ENCODE measurements at regions not wholly inside any gene's neighbourhood (a gene's known extent, or its start where the extent isn't known, plus 50 kb on each side); places are given as distances from the start of the nearest gene placed in this dataset.
A peak's percentile ranks its signal among the peaks of the same experiment; 100 is the strongest.
"Not testable (repeated sequence)": the region's sequence is repeated elsewhere in the genome, so short reads cannot be mapped to it uniquely, and the experiment has no call there.

- in situ Hi-C loops (cut with HindIII; ENCODE audit: low sequenced_read_pairs), result no loop called here
- DNase-seq (ENCODE audit: low spot score), result no peak
These were observed 498.3 kb upstream of the SYT4 start for GRCh38 chr18:43775591-43775990.

GRCh38 chr18:43776997-43777396 lies 499.7 kb upstream of the SYT4 start:
- no peak for DNase-seq (ENCODE audit: low spot score)
- in situ Hi-C loops (cut with HindIII; ENCODE audit: low sequenced_read_pairs), result no loop called here

- no peak for DNase-seq (ENCODE audit: low spot score)
- in situ Hi-C loops (cut with HindIII; ENCODE audit: low sequenced_read_pairs), result no loop called here
These were observed 500.5 kb upstream of the SYT4 start for GRCh38 chr18:43777636-43778304.

- DNase-seq (ENCODE audit: low spot score), result no peak
- in situ Hi-C loops (cut with HindIII; ENCODE audit: low sequenced_read_pairs), result no loop called here
These were observed 503.6 kb upstream of the SYT4 start for GRCh38 chr18:43780782-43781340.

- in situ Hi-C loops (cut with HindIII; ENCODE audit: low sequenced_read_pairs), result no loop called here
- no peak for DNase-seq (ENCODE audit: low spot score)
These were observed 507.9 kb upstream of the SYT4 start for GRCh38 chr18:43785158-43785557.

- in situ Hi-C loops (cut with HindIII; ENCODE audit: low sequenced_read_pairs), result no loop called here
These were observed 509.6 kb upstream of the SYT4 start for GRCh38 chr18:43786893-43787292.

GRCh38 chr18:43787721-43788120 lies 510.4 kb upstream of the SYT4 start:
- DNase-seq (ENCODE audit: low spot score); in situ Hi-C loops (cut with HindIII; ENCODE audit: low sequenced_read_pairs): not testable (repeated sequence)

More at GRCh38 chr18:43786893-43787292, 509.6 kb upstream of the SYT4 start:
- no peak for DNase-seq (ENCODE audit: low spot score)

GRCh38 chr18:43789234-43790000 lies 512.1 kb upstream of the SYT4 start:
- DNase-seq (ENCODE audit: low spot score), result peak; percentile 3
- in situ Hi-C loops (cut with HindIII; ENCODE audit: low sequenced_read_pairs), result no loop called here

GRCh38 chr18:43793910-43794309 lies 516.6 kb upstream of the SYT4 start:
- DNase-seq (ENCODE audit: low spot score), result no peak
- in situ Hi-C loops (cut with HindIII; ENCODE audit: low sequenced_read_pairs), result no loop called here

- in situ Hi-C loops (cut with HindIII; ENCODE audit: low sequenced_read_pairs), result no loop called here
- no peak for DNase-seq (ENCODE audit: low spot score)
These were observed 517.1 kb upstream of the SYT4 start for GRCh38 chr18:43794363-43794762.

- no peak for DNase-seq (ENCODE audit: low spot score)
- in situ Hi-C loops (cut with HindIII; ENCODE audit: low sequenced_read_pairs), result no loop called here
These were observed 520.1 kb upstream of the SYT4 start for GRCh38 chr18:43797347-43797746.

GRCh38 chr18:43800584-43800983 lies 523.3 kb upstream of the SYT4 start:
- in situ Hi-C loops (cut with HindIII; ENCODE audit: low sequenced_read_pairs), result no loop called here
- no peak for DNase-seq (ENCODE audit: low spot score)

GRCh38 chr18:43805646-43806194 lies 528.4 kb upstream of the SYT4 start:
- in situ Hi-C loops (cut with HindIII; ENCODE audit: low sequenced_read_pairs), result no loop called here
- DNase-seq (ENCODE audit: low spot score), result no peak

GRCh38 chr18:43812627-43813026 lies 535.3 kb upstream of the SYT4 start:
- DNase-seq (ENCODE audit: low spot score), result no peak
- in situ Hi-C loops (cut with HindIII; ENCODE audit: low sequenced_read_pairs), result no loop called here

GRCh38 chr18:43819397-43819796 lies 542.1 kb upstream of the SYT4 start:
- no peak for DNase-seq (ENCODE audit: low spot score)
- in situ Hi-C loops (cut with HindIII; ENCODE audit: low sequenced_read_pairs), result no loop called here

- in situ Hi-C loops (cut with HindIII; ENCODE audit: low sequenced_read_pairs), result no loop called here
- DNase-seq (ENCODE audit: low spot score), result no peak
These were observed 542.6 kb upstream of the SYT4 start for GRCh38 chr18:43819873-43820272.

GRCh38 chr18:43825768-43826167 lies 548.5 kb upstream of the SYT4 start:
- no peak for DNase-seq (ENCODE audit: low spot score)
- in situ Hi-C loops (cut with HindIII; ENCODE audit: low sequenced_read_pairs), result no loop called here

- DNase-seq (ENCODE audit: low spot score), result no peak
- in situ Hi-C loops (cut with HindIII; ENCODE audit: low sequenced_read_pairs), result no loop called here
These were observed 548.9 kb upstream of the SYT4 start for GRCh38 chr18:43826215-43826614.

- no peak for DNase-seq (ENCODE audit: low spot score)
- in situ Hi-C loops (cut with HindIII; ENCODE audit: low sequenced_read_pairs), result no loop called here
These were observed 550.0 kb upstream of the SYT4 start for GRCh38 chr18:43827311-43827710.

- in situ Hi-C loops (cut with HindIII; ENCODE audit: low sequenced_read_pairs), result no loop called here
These were observed 553.0 kb upstream of the SYT4 start for GRCh38 chr18:43830303-43830702.

More at GRCh38 chr18:43830303-43830702, 553.0 kb upstream of the SYT4 start:
- DNase-seq (ENCODE audit: low spot score), result no peak
